Osteoblast (primary cell): ENCODE measurements at regions not wholly inside any gene's neighbourhood (a gene's known extent, or its start where the extent isn't known, plus 50 kb on each side); places are given as distances from the start of the nearest gene placed in this dataset.

ENCODE experiments used
- DNase-seq: peaks from one replicate; pipeline ENCODE4 v3.0.0; 2011; ENCODE audit warnings: low spot score, mixed read lengths; ENCODE audit not compliant: insufficient read length; ENCODE audit errors: missing footprints
- H2AFZ ChIP-seq: 2 replicates; pipeline ENCODE4 v1.6.0; 2011; ENCODE audit warnings: mild to moderate bottlenecking, low read length
- H3K27ac ChIP-seq: 2 replicates; pipeline ENCODE4 v1.5.1; 2011; ENCODE audit warnings: mild to moderate bottlenecking, low read depth, low read length, moderate library complexity
- H3K27me3 ChIP-seq: 2 replicates; pipeline ENCODE4 v1.6.0; 2012; ENCODE audit warnings: mild to moderate bottlenecking, control low read depth, inconsistent platforms, low read length, moderate library complexity; ENCODE audit not compliant: insufficient read depth
- H3K36me3 ChIP-seq: 2 replicates; pipeline ENCODE4 v1.5.1; 2011; ENCODE audit warnings: mild to moderate bottlenecking, low read length, control low read depth, moderate library complexity; ENCODE audit not compliant: insufficient read depth
- H3K4me1 ChIP-seq: 2 replicates; pipeline ENCODE4 v1.5.1; 2011; ENCODE audit warnings: mild to moderate bottlenecking, low read length, control low read depth, moderate library complexity; ENCODE audit not compliant: insufficient read depth
- H3K4me2 ChIP-seq: 2 replicates; pipeline ENCODE4 v1.6.0; 2011; ENCODE audit warnings: mild to moderate bottlenecking, low read length; ENCODE audit not compliant: insufficient read depth
- H3K4me3 ChIP-seq: fragments of 200-600 bp; sonication (generic); 3 replicates; pipeline ENCODE4 v1.5.1; 2012; ENCODE audit warnings: mild to moderate bottlenecking, low read length, inconsistent platforms; ENCODE audit not compliant: insufficient read depth
- H3K79me2 ChIP-seq: 2 replicates; pipeline ENCODE4 v1.6.0; 2012; ENCODE audit warnings: mild to moderate bottlenecking, low read length, control low read depth, inconsistent platforms; ENCODE audit not compliant: insufficient read depth
- H3K9me3 ChIP-seq: 2 replicates; pipeline ENCODE4 v1.5.1; 2011; ENCODE audit warnings: low read depth, low read length, control low read depth
- H4K20me1 ChIP-seq: 2 replicates; pipeline ENCODE4 v1.6.0; 2012; ENCODE audit warnings: mild to moderate bottlenecking, low read length, control low read depth; ENCODE audit not compliant: insufficient read depth
- CTCF ChIP-seq: IDR thresholded peaks from 2 replicates; pipeline ENCODE4 v1.5.1; 2011; ENCODE audit warnings: mild to moderate bottlenecking, low read depth, low read length, moderate library complexity; ENCODE audit errors: extremely low read depth

GRCh38 chr10:125370578-125370977 is 210.2 kb upstream of the CTBP2 start:
- Histone ChIP-seq H3K4me2 (no peak overlapping the region), H3K4me3 (no peak overlapping the region), H3K4me1 (no peaks in the 10 kb centered on the region), H3K79me2 (no peaks in the 10 kb centered on the region), H4K20me1 (no peaks in the 10 kb centered on the region), H3K27ac (no peak overlapping the region), H3K27me3 (peaks cover 7% of the 10 kb centered on the region), H2AFZ (no peak overlapping the region), H3K9me3 (no peaks in the 10 kb centered on the region), H3K36me3 (no peaks in the 10 kb centered on the region)
- no peak for DNase-seq
- TF ChIP-seq CTCF: no peak

GRCh38 chr10:125369382-125370326 is 209.3 kb upstream of the CTBP2 start:
- Histone ChIP-seq H3K79me2 (no peaks in the 10 kb centered on the region), H4K20me1 (no peaks in the 10 kb centered on the region), H3K27ac (no peak overlapping the region), H3K36me3 (no peaks in the 10 kb centered on the region), H3K4me3 (no peak overlapping the region), H3K9me3 (no peaks in the 10 kb centered on the region), H2AFZ (no peak overlapping the region), H3K4me1 (no peaks in the 10 kb centered on the region), H3K4me2 (no peak overlapping the region), H3K27me3 (peaks cover 3% of the 10 kb centered on the region)
- no peak for DNase-seq
- no peak for TF ChIP-seq CTCF

GRCh38 chr10:125368146-125368545 is 207.8 kb upstream of the CTBP2 start:
- H3K9me3 ChIP-seq: no peaks in the 10 kb centered on the region
- no peaks in the 10 kb centered on the region for H3K36me3 ChIP-seq
- DNase-seq: no peak
- H3K79me2 ChIP-seq: no peaks in the 10 kb centered on the region
- no peaks in the 10 kb centered on the region for H3K4me1 ChIP-seq
- no peak overlapping the region for H3K4me3 ChIP-seq
- peaks cover 4% of the 10 kb centered on the region for H3K27me3 ChIP-seq
- no peaks in the 10 kb centered on the region for H4K20me1 ChIP-seq
- TF ChIP-seq CTCF: no peak
- H3K27ac ChIP-seq: no peak overlapping the region
- H2AFZ ChIP-seq: no peak overlapping the region
- H3K4me2 ChIP-seq: no peak overlapping the region

DNA sequence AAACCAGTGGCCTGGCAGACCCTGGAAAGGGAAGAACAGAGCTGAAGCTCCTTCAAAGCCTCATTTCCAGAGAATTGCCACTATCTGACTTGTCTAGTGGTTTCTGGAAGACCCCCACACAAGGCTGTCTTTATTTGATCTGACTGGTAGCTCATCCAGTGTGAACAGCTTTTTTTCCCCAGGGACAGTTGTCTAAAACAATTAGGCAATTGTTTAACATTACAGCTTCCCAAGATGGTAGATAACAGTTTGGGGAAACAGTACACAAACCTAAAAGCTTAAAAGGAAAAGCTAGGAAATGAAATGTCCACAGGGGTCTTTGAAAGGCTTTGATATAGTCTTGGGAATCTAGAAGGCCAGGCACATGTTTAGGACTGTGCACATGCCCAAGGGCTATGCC is 203.4 kb upstream of the CTBP2 start:
- no peak overlapping the region for H3K27ac ChIP-seq
- peaks cover 4% of the 10 kb centered on the region for H3K27me3 ChIP-seq
- H4K20me1 ChIP-seq: no peaks in the 10 kb centered on the region
- H3K4me2 ChIP-seq: no peak overlapping the region
- no peak overlapping the region for H3K4me3 ChIP-seq
- TF ChIP-seq CTCF: no peak
- no peaks in the 10 kb centered on the region for H3K9me3 ChIP-seq
- no peaks in the 10 kb centered on the region for H3K4me1 ChIP-seq
- H3K36me3 ChIP-seq: no peaks in the 10 kb centered on the region
- H2AFZ ChIP-seq: no peak overlapping the region
- no peaks in the 10 kb centered on the region for H3K79me2 ChIP-seq
- DNase-seq: no peak
